ENCODE measurements at regions not wholly inside any gene's neighbourhood (a gene's known extent, or its start where the extent isn't known, plus 50 kb on each side); places are given as distances from the start of the nearest gene placed in this dataset.

DNA sequence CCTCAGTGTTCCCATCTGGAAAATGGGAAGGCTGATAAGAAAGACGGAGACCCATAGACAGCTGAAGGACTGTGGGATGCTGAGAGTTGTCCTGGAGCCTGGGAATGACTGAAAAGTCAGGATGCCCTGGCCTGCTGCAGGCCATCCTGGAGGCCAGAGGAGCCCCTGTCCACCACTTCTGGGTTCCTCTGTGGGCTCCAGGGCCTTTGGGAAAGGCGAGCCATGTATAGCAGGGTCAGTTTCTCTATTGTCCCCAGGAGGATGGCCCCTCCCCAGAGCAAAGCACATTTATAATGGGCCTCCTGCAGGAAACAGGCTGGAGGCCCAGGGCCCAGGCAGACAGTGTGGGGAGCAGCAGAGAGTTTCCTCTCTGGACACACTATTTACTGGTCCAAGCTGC lies 471.4 kb upstream of the MGMT start:
- no peaks in the 10 kb centered on the region for H3K36me3 ChIP-seq (replicated peaks; ENCODE audit: low read depth, low read length)
- TF ChIP-seq CTCF (IDR thresholded peaks at IDR 0.05; ENCODE audit: low read depth, low read length) (no peak), EZH2phosphoT487 (IDR thresholded peaks at IDR 0.05; ENCODE audit: low read depth) (no peak)
- no peak overlapping the region for H3K4me2 ChIP-seq (ENCODE audit: low read length)
- H4K20me1 ChIP-seq (ENCODE audit: insufficient read depth, low read length) = no peaks in the 10 kb centered on the region
- no peak overlapping the region for H3K27ac ChIP-seq (ENCODE audit: low read length)
- H2AFZ ChIP-seq (ENCODE audit: low read depth, low read length) = no peak overlapping the region
- H3K9ac ChIP-seq (ENCODE audit: low read length) = no peak overlapping the region
- no peaks in the 10 kb centered on the region for H3K4me1 ChIP-seq (ENCODE audit: low read length)
- no peaks in the 10 kb centered on the region for H3K27me3 ChIP-seq (ENCODE audit: low read depth, low read length)
- no peaks in the 10 kb centered on the region for H3K9me3 ChIP-seq (ENCODE audit: insufficient read depth, low read length)
- no peaks in the 10 kb centered on the region for H3K79me2 ChIP-seq (ENCODE audit: low read length)
- no peak overlapping the region for H3K4me3 ChIP-seq (ENCODE audit: low read length)

DNA sequence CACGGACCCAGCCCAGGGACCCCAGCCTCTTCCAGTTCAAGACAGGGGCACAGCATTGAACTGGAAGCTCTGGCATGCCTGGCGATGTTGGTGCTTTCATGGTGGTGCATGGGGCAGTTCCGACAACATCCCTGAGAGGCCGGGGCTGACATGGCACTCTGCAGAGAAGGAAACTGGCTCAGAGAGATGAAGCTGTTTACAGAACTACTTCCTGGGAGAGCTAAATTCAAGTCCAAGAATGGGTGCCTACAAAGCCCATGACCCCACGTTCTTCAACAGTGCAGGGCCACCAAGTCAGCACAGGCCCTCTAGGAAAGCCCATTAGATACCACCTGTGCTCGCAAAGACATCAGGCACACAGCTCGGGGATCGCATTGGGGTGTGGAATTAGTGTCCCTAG lies 470.9 kb upstream of the MGMT start:
- no peaks in the 10 kb centered on the region for H3K27me3 ChIP-seq (ENCODE audit: low read depth, low read length)
- no peak overlapping the region for H3K4me3 ChIP-seq (ENCODE audit: low read length)
- H3K4me1 ChIP-seq (ENCODE audit: low read length) = no peaks in the 10 kb centered on the region
- no peak overlapping the region for H3K27ac ChIP-seq (ENCODE audit: low read length)
- H2AFZ ChIP-seq (ENCODE audit: low read depth, low read length) = no peak overlapping the region
- H4K20me1 ChIP-seq (ENCODE audit: insufficient read depth, low read length) = no peaks in the 10 kb centered on the region
- H3K36me3 ChIP-seq (replicated peaks; ENCODE audit: low read depth, low read length) = no peaks in the 10 kb centered on the region
- TF ChIP-seq CTCF (IDR thresholded peaks at IDR 0.05; ENCODE audit: low read depth, low read length) (no peak), EZH2phosphoT487 (IDR thresholded peaks at IDR 0.05; ENCODE audit: low read depth) (no peak)
- no peaks in the 10 kb centered on the region for H3K79me2 ChIP-seq (ENCODE audit: low read length)
- no peak overlapping the region for H3K9ac ChIP-seq (ENCODE audit: low read length)
- H3K9me3 ChIP-seq (ENCODE audit: insufficient read depth, low read length) = no peaks in the 10 kb centered on the region
- H3K4me2 ChIP-seq (ENCODE audit: low read length) = no peak overlapping the region

- Histone ChIP-seq H3K4me2 (ENCODE audit: low read length) (no peak overlapping the region), H3K9me3 (ENCODE audit: insufficient read depth, low read length) (no peaks in the 10 kb centered on the region), H3K27ac (ENCODE audit: low read length) (no peak overlapping the region), H3K9ac (ENCODE audit: low read length) (no peak overlapping the region), H3K79me2 (ENCODE audit: low read length) (no peaks in the 10 kb centered on the region), H3K27me3 (ENCODE audit: low read depth, low read length) (no peaks in the 10 kb centered on the region), H4K20me1 (ENCODE audit: insufficient read depth, low read length) (no peaks in the 10 kb centered on the region), H3K36me3 (replicated peaks; ENCODE audit: low read depth, low read length) (no peaks in the 10 kb centered on the region), H2AFZ (ENCODE audit: low read depth, low read length) (no peak overlapping the region), H3K4me3 (ENCODE audit: low read length) (no peak overlapping the region), H3K4me1 (ENCODE audit: low read length) (no peaks in the 10 kb centered on the region)
- no peak for TF ChIP-seq CTCF (IDR thresholded peaks at IDR 0.05; ENCODE audit: low read depth, low read length)
- no peak for TF ChIP-seq EZH2phosphoT487 (IDR thresholded peaks at IDR 0.05; ENCODE audit: low read depth)
These were observed 468.8 kb upstream of the MGMT start for GRCh38 chr10:128998101-128998805.

DNA sequence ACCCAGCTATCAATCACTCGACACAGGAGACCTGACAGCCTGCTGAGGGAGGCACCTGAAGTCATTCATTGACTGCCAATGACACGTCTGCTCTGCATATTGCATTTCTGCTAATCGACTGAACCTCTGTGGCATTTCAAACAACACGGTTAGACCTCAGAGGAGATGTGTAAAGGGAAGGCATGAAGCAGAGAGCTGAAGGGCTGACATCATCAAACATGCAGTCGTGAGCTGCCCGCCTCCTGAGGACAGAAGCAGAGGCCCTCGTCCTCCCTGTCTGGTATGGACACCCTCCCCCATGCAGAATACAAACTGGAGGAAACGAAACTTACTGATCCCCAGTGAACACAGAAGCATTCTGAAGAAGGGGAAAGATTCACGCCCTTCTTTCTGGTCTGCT lies 462.6 kb upstream of the MGMT start:
- no peak overlapping the region for H3K9ac ChIP-seq (ENCODE audit: low read length)

More for the DNA sequence above, 462.6 kb upstream of the MGMT start:
- no peaks in the 10 kb centered on the region for H3K27me3 ChIP-seq (ENCODE audit: low read depth, low read length)
- no peak overlapping the region for H3K27ac ChIP-seq (ENCODE audit: low read length)
- no peaks in the 10 kb centered on the region for H3K36me3 ChIP-seq (replicated peaks; ENCODE audit: low read depth, low read length)
- TF ChIP-seq CTCF (IDR thresholded peaks at IDR 0.05; ENCODE audit: low read depth, low read length) (no peak), EZH2phosphoT487 (IDR thresholded peaks at IDR 0.05; ENCODE audit: low read depth) (no peak)
- H2AFZ ChIP-seq (ENCODE audit: low read depth, low read length) = no peak overlapping the region
- H3K9me3 ChIP-seq (ENCODE audit: insufficient read depth, low read length) = no peaks in the 10 kb centered on the region
- no peaks in the 10 kb centered on the region for H3K79me2 ChIP-seq (ENCODE audit: low read length)
- no peaks in the 10 kb centered on the region for H3K4me1 ChIP-seq (ENCODE audit: low read length)
- no peaks in the 10 kb centered on the region for H4K20me1 ChIP-seq (ENCODE audit: insufficient read depth, low read length)
- H3K4me2 ChIP-seq (ENCODE audit: low read length) = no peak overlapping the region
- no peak overlapping the region for H3K4me3 ChIP-seq (ENCODE audit: low read length)

All from OCI-LY3 (cell line).